A549 (cell line): ENCODE measurements at regions not wholly inside any gene's neighbourhood (a gene's known extent, or its start where the extent isn't known, plus 50 kb on each side); places are given as distances from the start of the nearest gene placed in this dataset.
"Not testable (repeated sequence)": the region's sequence is repeated elsewhere in the genome, so short reads cannot be mapped to it uniquely, and the experiment has no call there.

ENCODE experiments used
- JUNB ChIP-seq: fragments of >200 bp; sonication (Bioruptor Twin); formaldehyde crosslinking; IDR thresholded peaks from 2 replicates; pipeline ENCODE4 v1.6.1; 2016
- POLR2A ChIP-seq: IDR thresholded peaks from 2 replicates; pipeline ENCODE4 v1.6.1; 2012; ENCODE audit warnings: mild to moderate bottlenecking, low read length
- POLR2AphosphoS2 ChIP-seq: conservative IDR thresholded peaks from 2 replicates; pipeline ENCODE4 v1.6.1; 2012; ENCODE audit warnings: low read length, improper control_type of control experiment, inconsistent platforms
- RARB ChIP-seq: fragments of 250-450 bp; sonication (Bioruptor Pico); IDR thresholded peaks from 2 replicates; pipeline ENCODE4 v1.8.0; 2021; ENCODE audit warnings: mild to moderate bottlenecking, moderate library complexity
- SMC3 ChIP-seq: fragments of >200 bp; sonication (Bioruptor Twin); formaldehyde crosslinking; IDR thresholded peaks from 3 replicates; pipeline ENCODE4 v1.6.1; 2018; ENCODE audit warnings: inconsistent platforms
- TF ChIP-seq, protein P1 (sequence below): IDR thresholded peaks from 2 replicates; pipeline ENCODE4 v1.6.1; 2012
- TF ChIP-seq, protein P2 (sequence below): fragments of >200 bp; sonication (Bioruptor Twin); formaldehyde crosslinking; IDR thresholded peaks from 3 replicates; pipeline ENCODE4 v1.5.1; 2016

DNA sequence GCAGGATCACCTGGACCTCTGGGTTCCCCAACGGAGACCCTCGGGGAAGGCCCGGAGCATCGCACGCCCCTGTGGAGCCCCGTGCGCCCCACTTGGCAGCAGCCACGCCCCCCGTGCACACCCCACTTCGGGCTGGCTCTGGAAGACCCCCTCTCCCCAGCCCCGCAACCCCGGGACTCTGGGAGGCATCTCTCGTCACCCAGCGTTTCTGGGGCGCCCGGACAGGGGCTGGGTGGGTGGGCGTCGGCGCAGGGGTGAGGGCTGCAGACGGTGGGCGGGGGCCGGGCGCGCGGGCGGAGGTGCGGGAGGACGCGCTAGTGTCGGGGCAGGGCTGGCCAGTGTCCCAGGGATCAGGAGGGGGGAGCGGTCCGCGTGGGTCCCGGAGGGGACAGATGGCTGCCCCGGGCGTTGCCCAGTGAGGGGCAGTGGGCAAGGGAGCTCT lies 2897.3 kb downstream of the RPIA start:
- TF ChIP-seq, protein P1, sequence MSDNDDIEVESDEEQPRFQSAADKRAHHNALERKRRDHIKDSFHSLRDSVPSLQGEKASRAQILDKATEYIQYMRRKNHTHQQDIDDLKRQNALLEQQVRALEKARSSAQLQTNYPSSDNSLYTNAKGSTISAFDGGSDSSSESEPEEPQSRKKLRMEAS = not testable (repeated sequence)
- not testable (repeated sequence) for TF ChIP-seq RARB, POLR2AphosphoS2, JUNB, POLR2A, SMC3
- TF ChIP-seq, protein P2, sequence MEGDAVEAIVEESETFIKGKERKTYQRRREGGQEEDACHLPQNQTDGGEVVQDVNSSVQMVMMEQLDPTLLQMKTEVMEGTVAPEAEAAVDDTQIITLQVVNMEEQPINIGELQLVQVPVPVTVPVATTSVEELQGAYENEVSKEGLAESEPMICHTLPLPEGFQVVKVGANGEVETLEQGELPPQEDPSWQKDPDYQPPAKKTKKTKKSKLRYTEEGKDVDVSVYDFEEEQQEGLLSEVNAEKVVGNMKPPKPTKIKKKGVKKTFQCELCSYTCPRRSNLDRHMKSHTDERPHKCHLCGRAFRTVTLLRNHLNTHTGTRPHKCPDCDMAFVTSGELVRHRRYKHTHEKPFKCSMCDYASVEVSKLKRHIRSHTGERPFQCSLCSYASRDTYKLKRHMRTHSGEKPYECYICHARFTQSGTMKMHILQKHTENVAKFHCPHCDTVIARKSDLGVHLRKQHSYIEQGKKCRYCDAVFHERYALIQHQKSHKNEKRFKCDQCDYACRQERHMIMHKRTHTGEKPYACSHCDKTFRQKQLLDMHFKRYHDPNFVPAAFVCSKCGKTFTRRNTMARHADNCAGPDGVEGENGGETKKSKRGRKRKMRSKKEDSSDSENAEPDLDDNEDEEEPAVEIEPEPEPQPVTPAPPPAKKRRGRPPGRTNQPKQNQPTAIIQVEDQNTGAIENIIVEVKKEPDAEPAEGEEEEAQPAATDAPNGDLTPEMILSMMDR = not testable (repeated sequence)
